ENCODE measurements at regions not wholly inside any gene's neighbourhood (a gene's known extent, or its start where the extent isn't known, plus 50 kb on each side); places are given as distances from the start of the nearest gene placed in this dataset.

GRCh38 chrX:146181858-146182257, 364.2 kb downstream of the SLITRK2 start:
- TF ChIP-seq CTCF (optimal IDR thresholded peaks at IDR 0.05 in 1 of 3, IDR thresholded peaks at IDR 0.05 in 1 of 3, conservative IDR thresholded peaks at IDR 0.05 in 1 of 3; ENCODE audit: extremely low read depth in 1 of 3, insufficient read depth in 2 of 3, low read length in 3 of 3) (no peak), EZH2 (IDR thresholded peaks at IDR 0.05; ENCODE audit: low read length) (no peak)

Measured in keratinocyte (primary cell).